LNCAP (cell line): ENCODE measurements at regions not wholly inside any gene's neighbourhood (a gene's known extent, or its start where the extent isn't known, plus 50 kb on each side); places are given as distances from the start of the nearest gene placed in this dataset.

Source experiments
- CTCF ChIP-seq: fragments of 450-650 bp; IDR thresholded peaks from 2 replicates; pipeline ENCODE4 v1.5.1; 2017; ENCODE audit warnings: mild to moderate bottlenecking

- no peak for TF ChIP-seq CTCF
Observed at GRCh38 chr10:36236341-36236740, 594.2 kb upstream of the FZD8 start.

- TF ChIP-seq CTCF = no peak
Observed at GRCh38 chr10:36232935-36233334, 590.8 kb upstream of the FZD8 start.

GRCh38 chr10:36224431-36224985 is 582.4 kb upstream of the FZD8 start:
- no peak for TF ChIP-seq CTCF

- TF ChIP-seq CTCF = no peak
Observed at GRCh38 chr10:36221101-36221500, 579.0 kb upstream of the FZD8 start.

- no peak for TF ChIP-seq CTCF
Observed at GRCh38 chr10:36220151-36220550, 578.1 kb upstream of the FZD8 start.

GRCh38 chr10:36211856-36212255 is 569.8 kb upstream of the FZD8 start:
- TF ChIP-seq CTCF = no peak

- no peak for TF ChIP-seq CTCF
Observed at GRCh38 chr10:36209480-36209879, 567.4 kb upstream of the FZD8 start.

GRCh38 chr10:36202881-36203280 is 560.8 kb upstream of the FZD8 start:
- no peak for TF ChIP-seq CTCF
